Sigmoid colon (tissue), 4 donors: ENCODE measurements at regions not wholly inside any gene's neighbourhood (a gene's known extent, or its start where the extent isn't known, plus 50 kb on each side); places are given as distances from the start of the nearest gene placed in this dataset.
"Not testable (repeated sequence)": the region's sequence is repeated elsewhere in the genome, so short reads cannot be mapped to it uniquely, and the experiment has no call there.

ENCODE experiments used
- EP300 ChIP-seq, 4 donors: sonication (generic); formaldehyde crosslinking; IDR thresholded peaks; one replicate each; pipeline ENCODE4 v1.6.1; 2017; ENCODE audit warnings: antibody characterized with exemption in 4 of 4
- POLR2A ChIP-seq, 2 donors: fragments of 450-650 bp; IDR thresholded peaks; one replicate each; pipeline ENCODE4 v1.6.1; 2016; ENCODE audit warnings: antibody characterized with exemption in 2 of 2, mild to moderate bottlenecking in 2 of 2, moderate library complexity in 2 of 2
- POLR2AphosphoS5 ChIP-seq, 4 donors: sonication (generic); formaldehyde crosslinking; IDR thresholded peaks; one replicate each; pipeline ENCODE4 v1.6.1; 2017; ENCODE audit warnings: antibody characterized with exemption in 4 of 4
- TF ChIP-seq, protein P1 (sequence below), 4 experiments: fragments of 450-650 bp in 3 of 4; fragments of 200-600 bp in 1 of 4; IDR thresholded peaks; one replicate each; pipeline ENCODE4 v1.5.1; 2016 to 2019; ENCODE audit warnings: antibody characterized with exemption in 4 of 4, mild to moderate bottlenecking in 3 of 4, moderate library complexity in 2 of 4

GRCh38 chr5:91744470-91744869 lies 361.4 kb upstream of the ARRDC3 start:
- TF ChIP-seq, protein P1, sequence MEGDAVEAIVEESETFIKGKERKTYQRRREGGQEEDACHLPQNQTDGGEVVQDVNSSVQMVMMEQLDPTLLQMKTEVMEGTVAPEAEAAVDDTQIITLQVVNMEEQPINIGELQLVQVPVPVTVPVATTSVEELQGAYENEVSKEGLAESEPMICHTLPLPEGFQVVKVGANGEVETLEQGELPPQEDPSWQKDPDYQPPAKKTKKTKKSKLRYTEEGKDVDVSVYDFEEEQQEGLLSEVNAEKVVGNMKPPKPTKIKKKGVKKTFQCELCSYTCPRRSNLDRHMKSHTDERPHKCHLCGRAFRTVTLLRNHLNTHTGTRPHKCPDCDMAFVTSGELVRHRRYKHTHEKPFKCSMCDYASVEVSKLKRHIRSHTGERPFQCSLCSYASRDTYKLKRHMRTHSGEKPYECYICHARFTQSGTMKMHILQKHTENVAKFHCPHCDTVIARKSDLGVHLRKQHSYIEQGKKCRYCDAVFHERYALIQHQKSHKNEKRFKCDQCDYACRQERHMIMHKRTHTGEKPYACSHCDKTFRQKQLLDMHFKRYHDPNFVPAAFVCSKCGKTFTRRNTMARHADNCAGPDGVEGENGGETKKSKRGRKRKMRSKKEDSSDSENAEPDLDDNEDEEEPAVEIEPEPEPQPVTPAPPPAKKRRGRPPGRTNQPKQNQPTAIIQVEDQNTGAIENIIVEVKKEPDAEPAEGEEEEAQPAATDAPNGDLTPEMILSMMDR (IDR thresholded peaks at IDR 0.05) = not testable (repeated sequence)
- TF ChIP-seq EP300, POLR2AphosphoS5, POLR2A (IDR thresholded peaks at IDR 0.05): not testable (repeated sequence)
